KOPT-K1 (cell line): ENCODE measurements at regions not wholly inside any gene's neighbourhood (a gene's known extent, or its start where the extent isn't known, plus 50 kb on each side); places are given as distances from the start of the nearest gene placed in this dataset.

Source experiments
- H3K27ac ChIP-seq: fragments of 200-600 bp; sonication (generic); 2 replicates; pipeline ENCODE4 v1.5.1; 2016; ENCODE audit warnings: antibody characterized with exemption, mild to moderate bottlenecking, low read depth, low read length; ENCODE audit not compliant: poor library complexity, severe bottlenecking
- H3K36me3 ChIP-seq: fragments of 200-600 bp; sonication (generic); 2 replicates; pipeline ENCODE4 v1.5.1; 2017; ENCODE audit warnings: antibody characterized with exemption, mild to moderate bottlenecking, low read length, moderate library complexity; ENCODE audit not compliant: insufficient read depth
- H3K9me3 ChIP-seq: fragments of 200-600 bp; sonication (generic); 2 replicates; pipeline ENCODE4 v1.5.1; 2017; ENCODE audit warnings: antibody characterized with exemption, low read length, mild to moderate bottlenecking; ENCODE audit not compliant: insufficient read depth, poor library complexity, severe bottlenecking

GRCh38 chr2:237182422-237183123 lies 96.9 kb downstream of the COPS8 start:
- Histone ChIP-seq H3K27ac (no peak overlapping the region), H3K9me3 (no peaks in the 10 kb centered on the region), H3K36me3 (no peaks in the 10 kb centered on the region)

GRCh38 chr2:237184192-237184918 lies 98.7 kb downstream of the COPS8 start:
- Histone ChIP-seq H3K27ac (no peak overlapping the region), H3K36me3 (no peaks in the 10 kb centered on the region), H3K9me3 (no peaks in the 10 kb centered on the region)

DNA sequence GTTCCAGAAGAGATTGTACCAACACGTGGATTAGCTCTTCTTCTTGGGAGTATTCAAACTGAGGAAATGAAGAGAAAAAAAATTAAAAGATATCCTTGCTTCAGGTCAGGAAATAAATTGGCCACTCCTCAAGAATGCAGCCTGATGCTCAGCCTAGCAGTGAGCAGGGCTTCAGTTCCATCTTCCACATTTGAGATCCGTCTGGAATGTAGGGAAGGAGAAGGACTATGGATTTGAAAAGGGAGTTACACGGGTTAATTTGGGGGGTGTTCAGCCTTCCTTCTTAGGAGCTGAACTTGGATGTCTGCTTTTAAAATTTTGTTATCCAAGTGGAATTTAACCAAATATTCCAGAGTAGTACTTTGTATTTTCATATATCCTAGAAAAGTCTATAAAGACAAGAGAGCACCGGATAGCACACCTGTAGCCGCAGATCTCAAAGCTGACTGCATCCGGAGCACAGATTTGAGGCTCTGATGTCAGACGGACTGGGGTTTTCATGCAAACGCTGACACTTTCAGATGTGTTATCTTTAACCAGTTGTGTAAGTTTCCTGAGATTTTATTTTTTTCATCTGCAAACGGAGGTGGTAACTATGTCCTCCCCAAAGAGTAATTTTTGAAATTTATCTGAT lies 99.3 kb downstream of the COPS8 start:
- Histone ChIP-seq H3K36me3 (no peaks in the 10 kb centered on the region), H3K27ac (no peak overlapping the region), H3K9me3 (no peaks in the 10 kb centered on the region)

DNA sequence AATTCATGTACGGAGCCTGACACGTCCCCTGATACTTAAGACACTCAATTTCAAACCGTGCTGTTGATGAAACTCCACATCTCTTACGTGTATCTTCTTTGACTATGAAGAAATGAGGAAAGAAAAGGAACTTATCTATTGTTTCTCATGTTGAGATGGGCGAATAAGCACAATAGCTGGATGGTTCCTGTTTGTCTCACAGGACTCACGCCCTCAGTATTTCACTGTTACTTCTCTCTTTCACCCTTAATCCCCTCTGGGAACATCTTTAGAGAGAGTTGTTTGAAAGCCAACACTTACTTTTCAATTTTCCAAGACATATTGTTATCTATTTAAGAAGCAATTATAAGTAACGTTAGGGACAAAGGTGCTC lies 99.8 kb downstream of the COPS8 start:
- Histone ChIP-seq H3K27ac (no peak overlapping the region), H3K9me3 (no peaks in the 10 kb centered on the region), H3K36me3 (no peaks in the 10 kb centered on the region)

DNA sequence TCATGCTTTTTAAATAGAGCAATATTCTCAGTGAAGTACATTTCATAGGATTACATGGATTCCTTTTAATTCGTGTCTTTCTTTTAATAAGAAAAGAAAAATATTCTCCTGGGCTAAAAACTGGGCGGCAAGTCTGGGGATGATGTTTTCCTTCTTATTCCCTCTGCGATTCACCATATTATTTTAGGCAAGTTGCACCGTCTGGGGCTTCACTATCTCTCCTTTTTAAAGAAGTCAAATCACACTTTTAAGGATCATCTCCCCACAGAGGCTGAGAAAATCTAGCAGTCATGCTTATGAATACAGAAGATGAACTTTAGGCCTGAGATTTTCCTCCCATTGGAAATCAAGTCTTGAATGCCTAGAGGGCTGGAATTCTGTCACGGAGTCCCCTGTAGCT lies 104.1 kb downstream of the COPS8 start:
- Histone ChIP-seq H3K36me3 (no peaks in the 10 kb centered on the region), H3K9me3 (no peaks in the 10 kb centered on the region), H3K27ac (no peak overlapping the region)

DNA sequence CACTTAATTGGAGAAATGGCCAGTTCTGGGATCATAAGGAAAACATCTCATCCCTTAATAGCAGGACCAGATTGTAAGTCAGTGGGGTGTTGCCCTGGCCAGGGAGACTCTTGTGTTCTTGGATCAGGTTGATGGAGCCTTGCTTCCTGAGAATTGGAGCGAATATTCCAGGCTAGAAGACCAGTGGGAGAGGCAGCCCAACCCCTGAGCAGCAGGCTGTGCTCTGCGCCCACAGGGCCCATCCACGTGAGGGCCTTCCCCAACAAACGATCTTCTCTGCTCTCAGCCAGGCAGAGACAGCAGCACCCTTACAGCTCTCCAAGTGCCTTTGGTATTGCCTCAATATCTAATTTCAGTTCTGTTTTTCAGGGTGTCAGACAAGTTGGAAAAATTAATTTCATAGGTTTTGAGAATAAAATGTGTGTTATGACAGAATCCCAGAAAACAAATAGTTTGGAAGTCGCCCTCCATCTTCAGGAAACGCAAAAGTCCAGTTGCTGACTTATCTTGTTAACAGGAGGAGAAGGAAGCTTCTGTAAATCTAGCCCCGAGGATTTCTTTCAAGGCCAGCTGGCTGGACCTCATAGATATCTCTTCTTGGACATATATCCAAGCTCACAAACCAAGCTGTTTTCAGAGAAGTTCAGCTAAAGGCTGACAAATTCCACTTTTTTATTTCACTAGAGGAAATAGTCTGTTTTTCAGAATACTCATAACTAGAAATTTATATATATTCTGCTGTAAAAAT lies 105.5 kb downstream of the COPS8 start:
- Histone ChIP-seq H3K9me3 (no peaks in the 10 kb centered on the region), H3K36me3 (no peaks in the 10 kb centered on the region), H3K27ac (no peak overlapping the region)

DNA sequence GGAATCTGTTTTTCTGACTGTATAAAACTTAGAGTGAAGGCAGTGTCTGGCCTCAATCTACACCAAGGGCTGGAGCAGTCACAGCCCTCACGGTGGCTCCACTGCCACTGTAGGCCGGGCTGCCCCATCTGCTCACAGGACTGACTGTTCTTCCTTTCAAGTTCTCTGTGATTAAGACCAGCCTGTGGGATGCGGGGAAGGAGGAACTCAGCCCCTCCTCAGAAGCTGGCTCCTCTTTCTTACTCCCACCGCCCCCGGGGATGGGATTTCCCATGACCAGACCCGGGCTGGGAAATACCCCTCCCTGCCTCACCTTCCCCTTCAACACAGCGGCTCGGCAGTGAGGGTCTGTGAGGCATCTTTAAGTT lies 106.0 kb downstream of the COPS8 start:
- no peak overlapping the region for H3K27ac ChIP-seq
- no peaks in the 10 kb centered on the region for H3K36me3 ChIP-seq
- H3K9me3 ChIP-seq: no peaks in the 10 kb centered on the region

- H3K27ac ChIP-seq: no peak overlapping the region
- H3K9me3 ChIP-seq: no peaks in the 10 kb centered on the region
- no peaks in the 10 kb centered on the region for H3K36me3 ChIP-seq
Observed at GRCh38 chr2:237192881-237193280, 107.2 kb downstream of the COPS8 start.

- Histone ChIP-seq H3K36me3 (no peaks in the 10 kb centered on the region), H3K27ac (no peak overlapping the region), H3K9me3 (no peaks in the 10 kb centered on the region)
Observed at GRCh38 chr2:237193436-237193835, 107.7 kb downstream of the COPS8 start.

- Histone ChIP-seq H3K36me3 (no peaks in the 10 kb centered on the region), H3K27ac (no peak overlapping the region), H3K9me3 (no peaks in the 10 kb centered on the region)
Observed at GRCh38 chr2:237194081-237194480, 108.4 kb downstream of the COPS8 start.

DNA sequence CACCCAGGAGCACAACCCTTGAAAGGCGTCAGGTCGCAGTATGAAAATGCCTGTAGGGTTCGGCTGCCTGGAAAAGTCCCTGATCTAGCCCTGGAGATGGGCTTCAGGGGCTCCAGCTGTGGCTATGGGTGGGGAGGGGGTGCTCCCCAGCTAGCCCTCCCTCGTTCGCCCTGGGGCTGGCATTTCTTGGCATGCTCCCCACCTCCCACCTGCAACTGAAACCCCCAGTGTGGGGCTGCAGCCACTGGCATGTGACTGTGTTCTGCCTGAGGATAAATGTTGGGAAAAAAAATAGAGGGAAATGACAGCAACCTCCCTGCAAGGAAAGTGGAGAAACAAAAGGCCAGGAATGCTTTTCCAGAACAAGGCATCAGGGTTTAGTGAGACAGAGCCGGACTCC lies 109.2 kb downstream of the COPS8 start:
- no peaks in the 10 kb centered on the region for H3K36me3 ChIP-seq
- no peak overlapping the region for H3K27ac ChIP-seq
- peaks cover 4% of the 10 kb centered on the region for H3K9me3 ChIP-seq

DNA sequence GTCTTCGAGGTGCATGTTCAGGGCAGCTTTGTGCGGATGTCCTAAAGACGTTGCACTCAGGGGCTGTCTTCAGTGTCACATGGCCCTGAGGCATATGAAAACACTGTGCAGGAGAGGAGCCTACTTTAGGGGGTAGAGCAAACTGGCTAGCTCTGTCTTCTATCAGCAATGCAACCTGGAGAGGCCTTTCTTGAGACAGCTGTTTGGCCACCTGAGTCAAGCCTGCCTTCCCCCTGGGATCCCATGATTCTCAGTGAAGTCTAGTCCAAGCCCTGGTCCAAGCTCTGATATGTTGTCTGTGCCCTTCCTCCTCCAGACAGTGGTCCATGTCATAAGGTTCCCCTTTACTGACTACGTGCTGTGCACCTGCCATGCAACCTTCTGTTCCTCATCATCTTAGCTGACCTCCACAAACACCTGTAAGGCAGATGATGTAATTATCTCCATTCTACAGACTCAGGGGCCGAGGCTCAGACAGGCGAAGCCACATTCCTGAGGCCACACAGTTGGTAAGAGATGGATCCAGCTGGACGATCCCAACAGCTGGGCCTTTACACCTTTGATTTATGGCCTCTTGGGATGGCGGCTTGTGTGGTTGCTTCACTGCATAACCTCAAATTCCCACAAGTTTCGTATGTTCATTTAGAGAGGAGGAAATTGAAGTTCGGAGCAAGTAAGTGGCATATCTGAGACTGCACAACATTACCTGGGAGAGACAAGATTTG lies 109.9 kb downstream of the COPS8 start:
- no peak overlapping the region for H3K27ac ChIP-seq
- H3K36me3 ChIP-seq: no peaks in the 10 kb centered on the region
- peaks cover 4% of the 10 kb centered on the region for H3K9me3 ChIP-seq

DNA sequence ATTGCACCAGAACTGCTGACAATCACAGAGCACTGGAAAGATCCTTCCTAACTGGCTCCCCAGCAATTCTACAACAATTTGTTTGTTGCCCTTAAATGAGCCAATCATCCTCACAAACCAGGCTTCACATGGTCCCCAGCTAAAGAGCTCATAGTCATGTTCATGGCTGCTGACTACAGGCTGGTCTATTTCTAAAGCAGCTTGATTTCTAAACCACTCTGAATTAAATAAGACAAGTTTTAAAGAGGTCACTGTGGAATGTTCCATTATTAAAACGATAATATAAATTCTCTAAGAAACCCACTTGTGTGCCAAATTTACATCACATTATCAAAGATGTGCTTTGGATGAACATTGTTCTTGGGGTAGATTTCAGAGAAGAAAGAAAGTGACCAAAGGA lies 110.7 kb downstream of the COPS8 start:
- Histone ChIP-seq H3K27ac (no peak overlapping the region), H3K36me3 (no peaks in the 10 kb centered on the region), H3K9me3 (peaks cover 4% of the 10 kb centered on the region)

DNA sequence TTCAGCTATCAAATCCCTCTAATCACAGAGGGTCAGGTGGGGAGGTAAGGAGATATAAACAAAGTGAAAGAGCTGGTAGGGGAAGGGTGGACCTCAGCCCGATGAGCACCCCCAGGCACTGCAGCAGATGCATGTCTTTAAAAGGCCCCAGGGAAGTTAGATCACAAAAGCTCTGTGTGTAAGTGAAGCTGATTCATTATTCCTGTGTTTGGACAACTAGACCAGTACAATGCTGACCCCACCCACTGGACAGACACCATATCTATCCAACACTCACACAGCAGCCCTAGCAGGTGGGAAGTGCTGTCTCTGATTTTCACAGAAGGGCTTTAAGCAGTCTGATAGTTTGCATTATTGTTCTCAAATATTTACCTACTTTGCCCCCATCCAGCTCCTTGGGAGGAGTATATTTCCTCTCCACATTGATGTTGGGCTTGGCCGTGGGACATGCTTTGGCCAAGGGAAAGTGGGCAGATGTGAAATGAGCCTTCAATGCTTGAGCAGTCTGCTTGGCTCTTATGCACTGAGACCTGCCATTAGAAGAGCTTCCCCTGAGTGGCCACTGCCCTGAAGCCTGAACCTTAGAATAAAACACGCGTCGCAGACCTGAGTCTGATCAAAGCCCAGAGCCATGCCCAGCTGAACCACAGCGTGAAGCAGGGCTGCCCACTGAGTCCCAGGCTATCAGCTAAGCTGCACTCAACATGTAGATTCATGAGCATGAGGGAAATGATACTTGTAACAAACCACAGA lies 111.4 kb downstream of the COPS8 start:
- Histone ChIP-seq H3K27ac (no peak overlapping the region), H3K9me3 (peaks cover 4% of the 10 kb centered on the region), H3K36me3 (no peaks in the 10 kb centered on the region)
